H9 (cell line): ENCODE measurements at regions not wholly inside any gene's neighbourhood (a gene's known extent, or its start where the extent isn't known, plus 50 kb on each side); places are given as distances from the start of the nearest gene placed in this dataset.

Experiments used
- DNase-seq: peaks from one replicate; pipeline ENCODE4 v3.0.0-alpha.2; 2017
- H2AFZ ChIP-seq: one replicate; pipeline ENCODE4 v1.6.1; 2013; ENCODE audit warnings: mild to moderate bottlenecking, low read length, control low read depth, moderate library complexity
- H2AK5ac ChIP-seq: 2 replicates; pipeline ENCODE4 v1.6.1; 2013; ENCODE audit warnings: low read length, control low read depth, mixed read lengths; ENCODE audit not compliant: insufficient read length
- H2BK120ac ChIP-seq: one replicate; pipeline ENCODE4 v1.6.1; 2013; ENCODE audit warnings: low read depth, mild to moderate bottlenecking, low read length, control low read depth, inconsistent platforms; ENCODE audit not compliant: poor library complexity, severe bottlenecking
- H2BK12ac ChIP-seq: 2 replicates; pipeline ENCODE4 v1.6.1; 2013; ENCODE audit warnings: low read length, control low read depth, mixed read lengths, low read depth; ENCODE audit not compliant: insufficient read length
- H2BK15ac ChIP-seq: 2 replicates; pipeline ENCODE4 v1.6.1; 2013; ENCODE audit warnings: low read depth, low read length, control low read depth
- H2BK20ac ChIP-seq: one replicate; pipeline ENCODE4 v1.6.1; 2013; ENCODE audit warnings: low read depth, mild to moderate bottlenecking, low read length, control low read depth, inconsistent platforms; ENCODE audit not compliant: poor library complexity, severe bottlenecking
- H2BK5ac ChIP-seq: 2 replicates; pipeline ENCODE4 v1.6.1; 2013; ENCODE audit warnings: low read length, control low read depth, mixed read lengths; ENCODE audit not compliant: insufficient read length
- H3K14ac ChIP-seq: 2 replicates; pipeline ENCODE4 v1.6.1; 2013; ENCODE audit warnings: low read length, control low read depth; ENCODE audit not compliant: insufficient read depth
- H3K18ac ChIP-seq: 2 replicates; pipeline ENCODE4 v1.6.1; 2013; ENCODE audit warnings: low read depth, mild to moderate bottlenecking, mixed read lengths, low read length, control low read depth; ENCODE audit not compliant: insufficient read length
- H3K23ac ChIP-seq: 2 replicates; pipeline ENCODE4 v1.6.1; 2013; ENCODE audit warnings: low read length, control low read depth, mixed read lengths, low read depth; ENCODE audit not compliant: insufficient read length
- H3K23me2 ChIP-seq: 2 replicates; pipeline ENCODE4 v1.6.1; 2013; ENCODE audit warnings: low read depth, mild to moderate bottlenecking, mixed read lengths, low read length, control low read depth; ENCODE audit not compliant: insufficient read length, poor library complexity, severe bottlenecking
- H3K27ac ChIP-seq: 2 replicates; pipeline ENCODE4 v1.5.1; 2013; ENCODE audit warnings: low read length, control low read depth, mixed read lengths, low read depth; ENCODE audit not compliant: insufficient read length
- H3K27me3 ChIP-seq: 2 replicates; pipeline ENCODE4 v1.6.1; 2013; ENCODE audit warnings: low read length, control low read depth, inconsistent platforms; ENCODE audit not compliant: insufficient read depth
- H3K4ac ChIP-seq: 2 replicates; pipeline ENCODE4 v1.6.1; 2013; ENCODE audit warnings: low read depth, mild to moderate bottlenecking, control low read depth, inconsistent platforms, low read length, moderate library complexity
- H3K4me1 ChIP-seq: 2 replicates; pipeline ENCODE4 v1.6.1; 2013; ENCODE audit warnings: low read length, control low read depth, inconsistent platforms; ENCODE audit not compliant: insufficient read depth
- H3K4me2 ChIP-seq: 2 replicates; pipeline ENCODE4 v1.6.1; 2013; ENCODE audit warnings: low read length, control low read depth, mixed read lengths; ENCODE audit not compliant: insufficient read length, insufficient read depth
- H3K56ac ChIP-seq: 2 replicates; pipeline ENCODE4 v1.6.1; 2013; ENCODE audit warnings: low read depth, mild to moderate bottlenecking, mixed read lengths, low read length, control low read depth; ENCODE audit not compliant: insufficient read length
- H3K79me1 ChIP-seq: 2 replicates; pipeline ENCODE4 v1.6.1; 2013; ENCODE audit warnings: low read depth, mild to moderate bottlenecking, moderate library complexity, low read length, control low read depth, inconsistent platforms; ENCODE audit not compliant: insufficient read depth, poor library complexity, severe bottlenecking
- H3K79me2 ChIP-seq: 2 replicates; pipeline ENCODE4 v1.6.1; 2013; ENCODE audit warnings: low read length, control low read depth, inconsistent platforms; ENCODE audit not compliant: insufficient read depth
- H3K9ac ChIP-seq: 2 replicates; pipeline ENCODE4 v1.6.1; 2013; ENCODE audit warnings: low read length, control low read depth, mixed read lengths; ENCODE audit not compliant: insufficient read length; ENCODE audit errors: extremely low read depth
- H3K9me3 ChIP-seq: one replicate; pipeline ENCODE4 v1.6.1; 2013; ENCODE audit warnings: low read depth, low read length, inconsistent platforms; ENCODE audit not compliant: control insufficient read depth
- H3T11ph ChIP-seq: one replicate; pipeline ENCODE4 v1.6.1; 2013; ENCODE audit warnings: mild to moderate bottlenecking, low read length, control low read depth, inconsistent platforms
- H4K20me1 ChIP-seq: one replicate; pipeline ENCODE4 v1.6.1; 2013; ENCODE audit not compliant: control insufficient read depth, insufficient read length, insufficient read depth
- H4K5ac ChIP-seq: 2 replicates; pipeline ENCODE4 v1.6.1; 2013; ENCODE audit warnings: low read depth, mild to moderate bottlenecking, mixed read lengths, low read length, control low read depth; ENCODE audit not compliant: insufficient read length
- H4K8ac ChIP-seq: replicated peaks from 2 replicates; pipeline ENCODE4 v1.6.1; 2013; ENCODE audit warnings: low read length, control low read depth, mixed read lengths, low read depth; ENCODE audit not compliant: insufficient read length
- H4K91ac ChIP-seq: 2 replicates; pipeline ENCODE4 v1.6.1; 2013; ENCODE audit warnings: low read depth, mild to moderate bottlenecking, moderate library complexity, mixed read lengths, low read length, control low read depth; ENCODE audit not compliant: insufficient read length
- H3K27ac Mint-ChIP-seq, 3 experiments: 2 replicates in 2 of 3; 3 replicates in 1 of 3; pipeline ENCODE4 v1.8.0; 2020 to 2021; ENCODE audit warnings: mixed read lengths in 3 of 3, mild to moderate bottlenecking in 1 of 3, moderate library complexity in 1 of 3
- H3K27me3 Mint-ChIP-seq: 2 replicates; pipeline ENCODE4 v1.8.0; 2021; ENCODE audit warnings: low read depth, mild to moderate bottlenecking, moderate library complexity, mixed read lengths
- H3K36me3 Mint-ChIP-seq, 3 experiments: 2 replicates in 2 of 3; 3 replicates in 1 of 3; pipeline ENCODE4 v1.8.0; 2020 to 2021; ENCODE audit warnings: low read depth in 3 of 3, mixed read lengths in 3 of 3; ENCODE audit not compliant: insufficient read depth in 1 of 3
- H3K4me1 Mint-ChIP-seq, 2 experiments: 2 replicates each; pipeline ENCODE4 v1.8.0; 2020; ENCODE audit warnings: mixed read lengths in 2 of 2
- H3K4me3 Mint-ChIP-seq, 2 experiments: 2 replicates in 1 of 2; 3 replicates in 1 of 2; pipeline ENCODE4 v1.8.0; 2020 to 2021; ENCODE audit warnings: mild to moderate bottlenecking in 2 of 2, mixed read lengths in 2 of 2, moderate library complexity in 1 of 2
- H3K9me3 Mint-ChIP-seq, 2 experiments: 2 replicates in 1 of 2; 3 replicates in 1 of 2; pipeline ENCODE4 v1.8.0; 2020; ENCODE audit warnings: mild to moderate bottlenecking in 2 of 2, mixed read lengths in 2 of 2, moderate library complexity in 1 of 2
- CTCF ChIP-seq: fragments of 200-600 bp; sonication (generic); conservative IDR thresholded peaks from 3 replicates; pipeline ENCODE4 v1.8.0; 2021; ENCODE audit warnings: antibody characterized with exemption, mild to moderate bottlenecking
- WGBS: extraction: QIAGEN DNeasy Blood & Tissue Kit; methylation state at CpG from one replicate; pipeline ENCODE4 v1.1.7; 2013; ENCODE audit warnings: missing lambda C conversion rate, low lambda C conversion rate, mixed read lengths; ENCODE audit not compliant: insufficient read length; ENCODE audit errors: extremely low coverage; 5-methylcytosine and 5-hydroxymethylcytosine counted together

- no peak for TF ChIP-seq CTCF
- Histone ChIP-seq H3K27ac (no peak overlapping the region), H2AFZ (no peak overlapping the region), H2BK15ac (no peak overlapping the region), H3K9ac (no peak overlapping the region), H2BK120ac (no peak overlapping the region), H3K79me2 (no peaks in the 10 kb centered on the region), H3K56ac (no peak overlapping the region), H3K4ac (no peak overlapping the region), H3K4me1 (no peaks in the 10 kb centered on the region), H4K91ac (no peak overlapping the region), H4K5ac (no peak overlapping the region), H3K9me3 (no peaks in the 10 kb centered on the region), H3K23ac (no peak overlapping the region), H2BK20ac (no peak overlapping the region), H3K14ac (no peak overlapping the region), H3K79me1 (no peaks in the 10 kb centered on the region), H3K4me2 (no peak overlapping the region), H3T11ph (no peak overlapping the region), H2BK5ac (no peak overlapping the region), H4K20me1 (peaks cover 3% of the 10 kb centered on the region), H2BK12ac (no peak overlapping the region), H3K18ac (no peak overlapping the region), H4K8ac (no peak overlapping the region), H3K23me2 (no peaks in the 10 kb centered on the region), H2AK5ac (no peak overlapping the region), H3K27me3 (no peaks in the 10 kb centered on the region)
- no CpG with 5 or more reads among the region's 8 CpGs for whole genome bisulfite sequencing
- DNase-seq = no peak
- H3K4me3 Mint-ChIP-seq = no peak overlapping the region
- H3K4me1 Mint-ChIP-seq = peaks cover 3 to 4% of the 10 kb centered on the region in 2 experiments
- peaks cover 0 to 10% (median 5%) of the 10 kb centered on the region in 3 experiments; a peak in 4 of 7 replicates for H3K36me3 Mint-ChIP-seq
- no peak overlapping the region; a peak in 1 of 7 replicates for H3K27ac Mint-ChIP-seq
- peaks cover 3% of the 10 kb centered on the region; the same call in 1 of the 2 replicates for H3K27me3 Mint-ChIP-seq
- no peaks in the 10 kb centered on the region for H3K9me3 Mint-ChIP-seq
Observed at GRCh38 chr17:64787921-64788271, 125.8 kb upstream of the SMURF2 start.
